Right lobe of liver (tissue), 6 donors: ENCODE measurements at regions not wholly inside any gene's neighbourhood (a gene's known extent, or its start where the extent isn't known, plus 50 kb on each side); places are given as distances from the start of the nearest gene placed in this dataset.
"Not testable (repeated sequence)": the region's sequence is repeated elsewhere in the genome, so short reads cannot be mapped to it uniquely, and the experiment has no call there.

Source experiments
- ATAC-seq, 4 donors: fragments of 200-7000 bp; cut with Tn5 transposase; one replicate each; pipeline ENCODE4 v1.9.1; 2020; ENCODE audit warnings: mild to moderate bottlenecking in 4 of 4, moderate library complexity in 4 of 4
- DNase-seq, 3 donors: peaks; one replicate each; pipeline ENCODE4 v3.0.0-alpha.2; 2020
- H3K27ac ChIP-seq, 3 donors: fragments of 200-600 bp; one replicate each; pipeline ENCODE4 v1.8.0; 2022
- H3K27me3 ChIP-seq, 2 donors: fragments of 200-600 bp; one replicate each; pipeline ENCODE4 v1.8.0; 2022
- H3K36me3 ChIP-seq, 4 donors: fragments of 200-600 bp; sonication (generic) in 1 of 4; one replicate each; pipeline versions ENCODE4 v1.5.1 to v1.8.0; 2017 to 2022; ENCODE audit warnings: control low read depth in 1 of 4
- H3K4me1 ChIP-seq, 4 donors: fragments of 200-600 bp; sonication (generic) in 1 of 4; one replicate each; pipeline versions ENCODE4 v1.5.1 to v1.8.0; 2017 to 2022; ENCODE audit warnings: control low read depth in 1 of 4
- H3K4me3 ChIP-seq, 3 donors: fragments of 200-600 bp; one replicate each; pipeline ENCODE4 v1.8.0; 2022
- H3K9me3 ChIP-seq, 4 donors: fragments of 200-600 bp; sonication (generic) in 1 of 4; one replicate each; pipeline versions ENCODE4 v1.5.1 to v1.8.0; 2017 to 2022; ENCODE audit warnings: control low read depth in 1 of 4
- POLR2A ChIP-seq: fragments of 450-650 bp; IDR thresholded peaks from one replicate; pipeline ENCODE4 v1.6.1; 2017; ENCODE audit warnings: antibody characterized with exemption, mild to moderate bottlenecking
- WGBS: methylation state at CpG from one replicate; pipeline ENCODE4 v1.1.6; 2018; ENCODE audit warnings: low coverage, low lambda C conversion rate; ENCODE audit not compliant: insufficient coverage; ENCODE audit errors: missing lambda C conversion rate; 5-methylcytosine and 5-hydroxymethylcytosine counted together
- intact Hi-C, 2 donors: fragments of 100-400 bp; cut with DNase I; formaldehyde crosslinking; loops; one replicate each; pipeline versions ENCODE4 v1.11.2 to v1.14.1; 2022
- TF ChIP-seq, protein P1 (sequence below), 4 donors: fragments of 200-600 bp in 3 of 4; fragments of 450-650 bp in 1 of 4; IDR thresholded peaks; one replicate each; pipeline versions ENCODE4 v1.5.1 to v1.8.0; 2016 to 2022; ENCODE audit warnings: antibody characterized with exemption in 4 of 4, mild to moderate bottlenecking in 2 of 4
- donor health status: DM: no; HTN: yes; CAD: no.
- donor health status: DM: no; HTN: no; CAD: no.
- donor health status: DM: no; HTN: no; CAD: no.
- donor health status: DM: no; HTN: yes; CAD: no.
- donor health status: DM: no; HTN: yes; CAD: no.

DNA sequence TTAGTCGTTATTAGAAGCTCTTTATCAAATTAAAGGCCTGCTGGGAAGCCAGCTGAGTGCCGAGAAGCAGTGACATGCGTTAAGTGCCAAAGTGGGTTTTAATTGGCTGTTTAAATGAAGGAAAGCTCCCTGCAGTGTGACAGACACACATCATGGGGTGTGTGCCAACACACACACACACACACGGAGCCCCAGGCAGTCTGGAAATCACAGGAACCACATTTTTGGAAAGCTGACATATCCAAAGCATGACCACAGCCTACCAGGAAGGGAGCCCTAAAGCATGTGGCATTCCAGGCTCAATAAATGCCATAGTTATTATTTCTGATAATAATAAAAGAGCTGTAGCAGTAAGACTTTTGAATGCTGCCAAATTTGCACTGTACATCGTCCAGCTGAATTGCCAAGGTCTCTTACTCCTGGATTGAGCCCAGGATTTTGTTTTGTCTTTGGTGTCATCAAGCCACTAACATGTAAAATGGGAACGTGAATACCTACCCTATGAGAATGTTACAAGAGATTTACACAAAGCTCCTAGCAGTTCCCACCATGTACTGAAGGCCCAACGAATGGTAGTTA lies 135.1 kb downstream of the TMEM30B start:
- Histone ChIP-seq H3K27me3 (no peaks in the 10 kb centered on the region), H3K9me3 (no peaks in the 10 kb centered on the region), H3K4me1 (no peaks in the 10 kb centered on the region), H3K27ac (peak overlapping the region in 2 of 3 donors; percentile 10 to 22), H3K36me3 (no peaks in the 10 kb centered on the region), H3K4me3 (no peak overlapping the region)
- ATAC-seq: no peak
- TF ChIP-seq, protein P1, sequence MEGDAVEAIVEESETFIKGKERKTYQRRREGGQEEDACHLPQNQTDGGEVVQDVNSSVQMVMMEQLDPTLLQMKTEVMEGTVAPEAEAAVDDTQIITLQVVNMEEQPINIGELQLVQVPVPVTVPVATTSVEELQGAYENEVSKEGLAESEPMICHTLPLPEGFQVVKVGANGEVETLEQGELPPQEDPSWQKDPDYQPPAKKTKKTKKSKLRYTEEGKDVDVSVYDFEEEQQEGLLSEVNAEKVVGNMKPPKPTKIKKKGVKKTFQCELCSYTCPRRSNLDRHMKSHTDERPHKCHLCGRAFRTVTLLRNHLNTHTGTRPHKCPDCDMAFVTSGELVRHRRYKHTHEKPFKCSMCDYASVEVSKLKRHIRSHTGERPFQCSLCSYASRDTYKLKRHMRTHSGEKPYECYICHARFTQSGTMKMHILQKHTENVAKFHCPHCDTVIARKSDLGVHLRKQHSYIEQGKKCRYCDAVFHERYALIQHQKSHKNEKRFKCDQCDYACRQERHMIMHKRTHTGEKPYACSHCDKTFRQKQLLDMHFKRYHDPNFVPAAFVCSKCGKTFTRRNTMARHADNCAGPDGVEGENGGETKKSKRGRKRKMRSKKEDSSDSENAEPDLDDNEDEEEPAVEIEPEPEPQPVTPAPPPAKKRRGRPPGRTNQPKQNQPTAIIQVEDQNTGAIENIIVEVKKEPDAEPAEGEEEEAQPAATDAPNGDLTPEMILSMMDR (IDR thresholded peaks at IDR 0.05): no peak
- no peak for TF ChIP-seq POLR2A
- DNase-seq: no peak
- intact Hi-C loops: no loop called here
- WGBS: 56% methylated on average over 7 of the region's 7 CpGs

DNA sequence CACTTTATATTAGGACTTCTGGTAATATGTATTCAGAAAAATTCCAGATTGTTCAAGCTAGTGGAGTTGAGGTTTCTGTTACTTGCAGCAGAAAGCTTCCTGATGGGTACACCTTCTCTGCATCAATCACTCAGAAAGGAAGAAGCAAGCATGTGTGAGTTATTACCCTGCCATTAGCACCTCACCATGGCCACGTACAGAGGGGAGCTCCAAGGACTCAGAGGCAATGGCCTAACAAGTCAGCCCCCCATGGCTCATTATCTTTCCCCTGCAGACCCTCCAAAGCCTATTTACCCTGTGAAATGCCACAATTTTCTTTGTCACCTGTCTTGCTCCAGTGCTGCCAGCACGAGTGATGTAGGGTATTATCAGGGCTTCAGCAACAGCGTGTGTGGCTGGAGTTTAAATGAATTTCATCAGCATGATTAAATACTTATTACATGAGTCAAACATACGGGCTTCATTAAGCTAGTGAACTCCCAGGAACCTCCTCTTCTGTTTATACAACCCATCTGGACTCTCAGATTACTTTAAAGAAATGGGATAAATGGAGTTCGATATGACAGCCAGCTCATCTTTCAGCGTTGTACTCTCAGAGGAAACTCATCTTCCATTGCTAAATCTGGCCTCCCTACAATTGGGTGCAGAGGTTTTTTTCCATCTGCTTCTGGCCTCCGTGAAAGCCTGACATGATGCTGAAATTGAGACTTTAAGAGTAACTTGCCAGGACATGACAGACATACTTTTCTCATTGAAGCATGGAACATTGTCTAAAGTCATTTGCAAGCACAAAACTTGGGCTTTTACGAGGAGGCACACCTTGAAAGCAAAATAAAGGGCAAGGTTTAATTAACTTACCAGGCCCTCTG lies 135.9 kb downstream of the TMEM30B start:
- TF ChIP-seq, protein P1 (IDR thresholded peaks at IDR 0.05): no peak
- TF ChIP-seq POLR2A: no peak
- ATAC-seq (peak in 2 of 4 donors; percentile 40 to 41), DNase-seq (no peak)
- no peak overlapping the region for H3K4me3 ChIP-seq
- intact Hi-C loops: no loop called here
- no peaks in the 10 kb centered on the region for H3K4me1 ChIP-seq
- 61% methylated on average over 8 of the region's 8 CpGs for WGBS
- no peaks in the 10 kb centered on the region for H3K27me3 ChIP-seq
- H3K9me3 ChIP-seq: no peaks in the 10 kb centered on the region
- H3K27ac ChIP-seq: peak overlapping the region in 1 of 3 donors; percentile 22
- no peaks in the 10 kb centered on the region for H3K36me3 ChIP-seq

DNA sequence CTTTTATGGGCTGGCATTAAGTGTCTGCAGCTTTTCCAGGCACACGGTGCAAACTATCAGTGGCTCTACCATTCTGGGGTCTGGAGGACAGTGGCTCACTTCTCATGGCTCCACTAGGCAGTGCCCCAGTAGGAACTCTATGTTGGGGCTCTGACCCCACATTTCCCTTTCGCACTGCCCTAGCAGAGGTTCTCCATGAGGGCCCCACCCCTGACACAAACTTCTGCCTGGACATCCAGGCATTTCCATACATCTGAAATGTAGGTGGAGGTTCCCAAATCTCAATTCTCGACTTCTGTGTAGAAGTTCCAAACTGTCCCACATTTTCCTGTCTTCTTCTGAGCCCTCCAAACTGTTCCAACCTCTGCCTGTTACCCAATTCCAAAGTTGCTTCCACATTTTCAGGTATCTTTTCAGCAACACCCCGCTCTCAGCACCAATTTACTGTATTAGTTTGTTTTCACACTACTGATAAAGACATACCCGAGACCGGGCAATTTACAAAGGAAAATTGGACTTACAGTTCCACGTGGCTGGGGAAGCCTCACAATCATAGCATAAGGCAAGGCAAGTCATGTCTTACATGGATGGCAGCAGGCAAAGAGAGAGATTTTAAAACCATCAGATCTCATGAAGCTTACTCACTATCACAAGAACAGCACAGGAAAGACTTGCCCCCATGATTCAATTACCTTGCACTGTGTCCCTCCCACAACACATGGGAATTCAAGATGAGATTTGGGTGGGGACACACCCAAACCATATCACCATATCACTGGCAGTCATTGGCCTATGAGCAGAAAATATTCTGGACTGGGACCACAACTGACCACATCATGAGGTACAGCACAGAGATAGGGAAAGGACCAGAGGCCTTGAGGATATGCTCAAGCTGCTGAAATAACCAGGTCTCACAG lies 136.8 kb downstream of the TMEM30B start:
- H3K4me1 ChIP-seq, H3K9me3 ChIP-seq, intact Hi-C loops, H3K4me3 ChIP-seq, H3K27me3 ChIP-seq, DNase-seq, H3K27ac ChIP-seq, H3K36me3 ChIP-seq, ATAC-seq: not testable (repeated sequence)
- 71% methylated on average over 5 of the region's 7 CpGs for WGBS

DNA sequence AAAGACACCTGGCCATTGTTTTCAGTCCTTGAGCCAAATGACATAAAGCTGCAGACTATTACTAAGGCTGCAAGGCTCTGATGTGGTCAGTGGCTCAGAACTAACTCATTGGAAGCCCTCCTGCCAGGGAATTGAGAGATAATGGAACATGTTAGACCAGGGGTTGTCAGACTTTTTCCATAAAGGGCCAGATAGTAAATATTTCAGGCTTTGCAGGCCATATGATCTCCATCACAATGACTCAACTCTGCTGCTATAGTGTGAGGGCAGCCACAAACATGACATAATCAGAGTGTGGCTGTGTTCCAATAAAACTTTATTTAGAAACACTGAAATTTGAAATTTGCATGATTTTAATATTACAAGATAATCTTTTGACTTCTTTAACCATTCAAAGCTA lies 140.3 kb downstream of the TMEM30B start:
- TF ChIP-seq, protein P1 (IDR thresholded peaks at IDR 0.05): no peak
- TF ChIP-seq POLR2A: no peak
- no peak overlapping the region for H3K27ac ChIP-seq
- intact Hi-C loops: no loop called here
- H3K9me3 ChIP-seq: no peaks in the 10 kb centered on the region
- no peaks in the 10 kb centered on the region for H3K27me3 ChIP-seq
- H3K4me1 ChIP-seq: no peaks in the 10 kb centered on the region
- ATAC-seq (no peak), DNase-seq (no peak)
- H3K4me3 ChIP-seq: no peak overlapping the region
- no peaks in the 10 kb centered on the region for H3K36me3 ChIP-seq
